ENCODE measurements at regions not wholly inside any gene's neighbourhood (a gene's known extent, or its start where the extent isn't known, plus 50 kb on each side); places are given as distances from the start of the nearest gene placed in this dataset.

- TF ChIP-seq CTCF (IDR thresholded peaks at IDR 0.05; ENCODE audit: borderline replicate concordance, extremely low read depth, low read length, poor library complexity, severe bottlenecking) (no peak), EZH2 (IDR thresholded peaks at IDR 0.05; ENCODE audit: borderline replicate concordance, low read depth, low read length, severe bottlenecking) (no peak)
These were observed 243.5 kb upstream of the CCNG1 start for GRCh38 chr5:163193886-163194285.

All from DND-41 (cell line).